ENCODE measurements at regions not wholly inside any gene's neighbourhood (a gene's known extent, or its start where the extent isn't known, plus 50 kb on each side); places are given as distances from the start of the nearest gene placed in this dataset.

DNA sequence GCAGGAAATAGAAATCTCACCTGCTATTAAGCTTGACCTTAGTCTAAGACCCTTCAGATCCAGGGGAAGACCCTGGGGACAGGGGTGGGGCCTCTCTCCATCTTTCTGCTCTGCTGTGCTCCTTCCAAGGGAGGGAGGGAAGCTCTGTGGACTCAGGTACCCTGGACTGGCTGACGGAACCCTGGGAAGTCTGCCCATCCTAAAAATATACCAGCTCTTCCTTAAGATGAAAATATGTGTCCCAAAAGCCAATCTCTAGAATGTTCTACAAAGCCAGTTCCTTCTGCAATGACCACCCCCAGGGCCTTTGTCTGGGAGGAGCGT lies 73.7 kb downstream of the RTL6 start:
- no peak for DNase-seq (ENCODE audit: extremely low read depth, low read depth)

GRCh38 chr22:44423556-44424358 lies 74.3 kb downstream of the RTL6 start:
- no peak for DNase-seq (ENCODE audit: extremely low read depth, low read depth)

DNA sequence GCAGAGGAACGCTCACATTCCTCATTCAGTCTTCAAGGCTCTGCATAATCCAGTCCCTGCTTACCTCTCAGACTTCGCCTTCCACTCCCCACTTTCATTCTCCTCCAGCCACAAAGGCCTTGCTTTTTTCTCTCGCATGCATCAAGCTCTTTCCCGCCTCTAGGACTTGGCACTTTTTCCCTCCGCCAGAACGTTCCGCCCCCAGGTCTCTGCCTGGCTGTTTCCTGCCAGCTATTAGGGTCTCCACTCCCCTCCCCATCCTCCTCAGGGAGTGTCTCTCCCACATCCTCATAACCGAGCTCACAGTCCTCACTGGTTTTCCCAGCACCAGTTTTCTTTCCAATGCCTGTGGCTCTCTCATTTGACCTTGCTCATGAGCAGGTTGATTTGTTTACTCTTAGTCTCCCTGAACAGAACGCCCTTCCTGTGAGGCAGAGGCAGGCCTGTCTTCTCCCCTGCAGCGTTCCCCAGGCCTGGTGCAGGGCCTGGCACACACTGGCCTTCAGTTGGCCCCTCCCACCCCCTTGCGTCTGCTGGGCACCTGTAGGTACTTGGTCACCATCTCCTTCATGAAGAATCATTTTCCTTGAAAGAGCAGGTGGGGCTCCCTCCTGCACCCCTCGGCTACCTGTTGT lies 75.2 kb downstream of the RTL6 start:
- DNase-seq (ENCODE audit: extremely low read depth, low read depth): no peak

DNA sequence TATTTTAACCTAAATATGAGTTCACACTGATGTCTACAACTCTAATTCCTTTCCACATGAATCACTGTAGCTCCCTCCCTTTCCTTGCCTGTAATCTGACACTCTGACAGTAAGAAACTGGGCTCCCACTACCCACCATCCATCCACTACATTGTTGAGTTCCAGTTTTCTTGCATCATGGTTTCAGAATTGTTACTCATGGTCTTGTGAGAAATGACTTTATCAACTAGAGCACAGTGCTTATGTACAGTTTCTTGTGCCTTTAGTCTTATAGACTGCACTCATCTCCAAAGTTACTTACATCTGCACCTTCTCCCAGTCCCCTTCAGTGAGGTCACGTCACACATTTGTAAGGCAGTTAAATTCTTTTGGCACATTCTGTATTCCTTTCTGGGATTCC lies 78.6 kb downstream of the RTL6 start:
- DNase-seq (ENCODE audit: extremely low read depth, low read depth): no peak

DNA sequence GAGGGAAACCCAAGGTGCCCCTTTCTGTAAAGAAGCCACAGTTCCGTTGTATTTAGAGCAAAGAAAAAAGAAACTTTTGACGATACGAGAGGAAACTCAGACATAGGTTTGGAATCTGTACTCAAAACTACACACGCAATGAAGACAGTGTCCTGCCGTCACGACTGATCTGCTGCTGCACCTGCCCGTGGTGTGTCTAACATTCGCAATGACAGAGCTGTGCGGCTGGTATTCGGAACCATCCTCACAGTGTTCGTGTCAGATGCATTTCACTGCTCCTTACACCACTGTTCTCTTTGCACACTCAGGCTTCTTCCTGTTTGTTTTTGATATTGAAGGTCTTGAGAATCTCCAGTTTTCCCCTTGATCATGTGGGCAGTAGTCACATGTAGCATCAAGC lies 84.8 kb downstream of the RTL6 start:
- no peak for DNase-seq (ENCODE audit: extremely low read depth, low read depth)

- no peak for DNase-seq (ENCODE audit: extremely low read depth, low read depth)
Measured at GRCh38 chr22:44412136-44412731, 85.8 kb downstream of the RTL6 start.

DNA sequence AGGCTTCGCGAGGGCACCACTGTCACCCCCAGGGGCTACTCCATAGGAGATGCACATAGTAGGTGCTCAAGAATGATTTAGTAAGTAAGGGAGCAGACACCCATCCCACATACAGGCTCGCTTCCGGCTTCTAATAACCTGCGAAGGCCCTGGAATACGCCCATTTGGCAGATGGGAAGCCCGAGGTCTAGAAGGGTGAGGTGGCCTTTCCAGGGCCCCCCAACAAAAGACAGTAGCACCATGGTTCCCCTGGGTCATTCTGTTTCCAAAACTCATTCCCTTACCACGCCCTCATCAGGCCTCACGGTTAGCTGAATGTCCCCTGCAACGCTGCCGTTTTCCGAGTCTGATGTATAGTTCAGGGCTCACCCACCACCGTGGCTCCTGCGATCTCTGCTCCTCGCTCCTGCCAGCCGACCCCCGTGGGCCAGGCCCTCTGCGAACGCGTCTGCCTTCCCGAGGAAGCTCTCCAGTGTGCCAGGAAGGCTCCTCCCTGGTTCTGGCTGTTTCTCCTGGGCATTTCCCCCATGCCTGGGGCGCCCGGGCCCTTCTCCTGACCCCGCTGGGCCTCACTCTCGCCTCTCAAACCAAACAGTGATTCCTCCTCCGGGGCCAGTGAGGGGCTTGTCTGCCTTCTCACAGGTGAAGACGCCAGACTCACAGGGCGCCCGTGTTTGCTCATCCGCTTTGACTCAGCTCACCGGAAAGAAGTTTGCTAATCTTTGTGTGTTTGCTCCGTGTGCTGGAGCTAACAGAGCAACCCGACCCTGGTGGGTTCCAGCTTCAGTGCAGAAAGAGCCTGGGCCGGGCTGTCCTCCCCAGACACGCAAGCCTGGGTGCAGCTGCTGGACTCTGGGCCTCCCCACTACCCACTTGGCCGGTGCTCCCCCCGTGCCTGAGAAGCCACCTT lies 86.6 kb downstream of the RTL6 start:
- no peak for DNase-seq (ENCODE audit: extremely low read depth, low read depth)

DNA sequence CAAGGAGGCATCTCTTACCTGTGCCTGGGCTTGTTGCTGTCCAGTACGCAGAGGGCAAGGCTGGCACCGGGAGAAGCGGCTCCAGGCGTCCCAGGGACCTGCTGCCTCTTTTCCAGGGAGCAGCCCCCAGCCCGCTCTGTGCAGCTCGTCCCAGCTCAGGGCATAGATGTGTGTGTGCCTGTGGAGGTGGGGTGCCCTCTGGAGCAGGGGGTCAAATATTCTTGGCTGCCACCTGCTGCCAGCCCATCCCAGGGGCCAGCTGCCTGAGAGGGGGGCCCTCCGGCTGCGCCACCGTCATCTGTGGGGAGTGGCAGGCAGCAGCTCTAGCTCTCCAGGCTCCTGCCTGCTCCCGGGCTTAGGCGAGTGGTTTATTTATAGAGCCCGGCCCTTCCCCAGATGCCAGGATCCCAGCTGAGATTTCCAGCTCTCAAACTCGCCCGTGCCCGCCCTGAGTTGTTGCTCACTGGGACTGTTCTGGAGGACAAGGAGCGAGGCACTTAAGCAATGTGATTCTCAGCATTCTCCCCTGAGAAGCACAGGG lies 87.5 kb downstream of the RTL6 start:
- no peak for DNase-seq (ENCODE audit: extremely low read depth, low read depth)

- no peak for DNase-seq (ENCODE audit: extremely low read depth, low read depth)
Measured at GRCh38 chr22:44409974-44410316, 88.1 kb downstream of the RTL6 start.

- DNase-seq (ENCODE audit: extremely low read depth, low read depth): no peak
Measured at GRCh38 chr22:44409211-44409973, 88.6 kb downstream of the RTL6 start.

GRCh38 chr22:44408829-44409192 lies 89.2 kb downstream of the RTL6 start:
- no peak for DNase-seq (ENCODE audit: extremely low read depth, low read depth)

- no peak for DNase-seq (ENCODE audit: extremely low read depth, low read depth)
Measured at GRCh38 chr22:44407987-44408828, 89.8 kb downstream of the RTL6 start.

DNA sequence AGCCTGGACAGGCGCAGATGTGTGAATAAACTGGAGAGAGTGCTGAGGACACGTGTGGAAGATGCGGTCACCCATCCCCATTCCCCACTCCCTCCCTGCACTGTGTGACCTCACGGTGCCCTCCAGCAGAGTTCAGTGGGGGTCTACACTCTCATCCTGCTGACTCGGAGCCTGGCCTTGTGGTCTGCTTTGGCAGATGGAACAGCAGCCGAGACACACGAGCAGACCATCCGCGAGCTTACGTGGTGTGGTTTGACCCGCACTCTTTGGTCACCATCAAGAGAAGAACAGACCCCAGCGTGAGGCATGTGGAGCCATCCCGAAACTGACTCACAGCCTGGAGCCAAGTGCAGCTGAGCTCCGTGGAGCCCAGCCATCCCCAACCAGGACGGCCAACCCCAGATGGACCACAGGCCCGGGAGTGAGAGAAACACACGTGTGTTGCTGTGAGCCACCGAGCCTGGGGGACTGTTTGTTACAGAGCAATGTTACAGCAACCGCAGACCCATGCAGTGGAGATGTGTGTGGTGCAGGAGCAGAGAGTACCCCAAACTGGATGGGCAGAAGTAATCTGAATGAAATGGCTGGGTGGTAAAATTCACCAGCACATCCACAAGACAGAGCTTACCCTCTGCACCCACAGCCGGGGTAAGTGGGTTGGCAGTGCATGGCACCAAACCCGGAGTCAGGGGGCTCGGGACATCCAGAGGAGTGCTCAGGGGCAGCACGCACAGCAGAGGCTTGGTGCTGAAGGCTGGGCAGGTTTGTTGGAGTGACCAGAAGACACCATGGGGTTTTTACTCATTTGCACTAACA lies 90.7 kb downstream of the RTL6 start:
- DNase-seq (ENCODE audit: extremely low read depth, low read depth): no peak

DNA sequence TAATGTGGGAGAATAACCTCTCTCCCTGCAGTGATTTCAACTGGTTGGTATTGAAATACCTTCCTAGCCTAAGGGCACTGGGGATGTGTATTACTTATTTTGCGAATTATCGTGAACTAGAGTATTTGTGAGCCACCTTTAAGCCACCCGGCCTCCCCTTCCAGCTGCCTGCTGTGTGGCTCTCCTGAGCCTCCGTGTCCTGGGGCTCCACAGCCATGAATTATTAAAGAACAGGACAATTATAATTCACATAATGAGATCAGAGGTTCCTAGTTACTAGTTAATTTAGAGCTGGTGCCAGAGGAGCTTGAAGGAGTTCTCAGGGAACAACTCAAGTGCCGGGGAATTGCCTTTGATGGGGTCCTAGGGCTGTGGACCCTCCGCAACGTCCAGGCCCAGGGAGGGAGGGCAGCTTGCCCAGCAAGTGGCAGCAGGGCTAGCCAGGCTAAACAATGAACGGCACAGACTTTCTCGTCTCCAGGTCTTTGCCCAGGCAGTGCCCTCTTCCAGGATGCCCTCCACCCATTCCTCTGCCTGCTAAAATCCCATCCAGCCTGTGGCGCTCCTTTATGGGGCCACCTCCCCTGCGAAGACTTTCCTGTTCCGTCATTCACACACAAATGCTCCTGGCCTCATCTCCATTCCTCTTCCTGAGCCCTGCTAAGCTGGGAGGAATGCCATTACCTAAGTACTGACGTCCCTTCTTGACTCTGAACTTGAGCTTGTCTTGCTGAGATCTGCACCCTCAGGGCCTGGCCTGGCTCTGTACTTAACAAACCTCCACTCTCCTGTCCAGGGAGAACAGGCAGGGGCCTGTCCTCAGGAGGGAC lies 91.5 kb downstream of the RTL6 start:
- DNase-seq (ENCODE audit: extremely low read depth, low read depth): no peak

DNA sequence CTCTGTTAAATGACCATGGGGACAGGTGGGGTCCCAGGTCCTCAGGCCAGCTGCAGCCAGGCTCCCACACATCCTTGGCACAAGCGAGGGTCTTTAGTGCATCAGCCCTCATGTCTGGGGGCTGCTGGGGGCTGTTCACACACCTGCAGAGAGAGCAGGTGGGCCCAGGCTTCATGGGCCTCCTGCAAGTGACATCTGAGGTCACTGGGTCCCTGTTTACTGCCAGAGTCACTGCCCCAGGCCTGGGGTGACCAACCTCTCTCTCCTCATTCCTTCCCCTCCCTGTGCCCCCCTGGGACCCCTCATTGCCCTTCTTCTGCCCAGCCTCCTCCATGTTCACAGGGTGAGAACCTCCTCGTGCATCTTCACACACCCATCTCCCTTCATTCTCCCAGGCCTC lies 92.4 kb downstream of the RTL6 start:
- DNase-seq (ENCODE audit: extremely low read depth, low read depth): no peak

DNA sequence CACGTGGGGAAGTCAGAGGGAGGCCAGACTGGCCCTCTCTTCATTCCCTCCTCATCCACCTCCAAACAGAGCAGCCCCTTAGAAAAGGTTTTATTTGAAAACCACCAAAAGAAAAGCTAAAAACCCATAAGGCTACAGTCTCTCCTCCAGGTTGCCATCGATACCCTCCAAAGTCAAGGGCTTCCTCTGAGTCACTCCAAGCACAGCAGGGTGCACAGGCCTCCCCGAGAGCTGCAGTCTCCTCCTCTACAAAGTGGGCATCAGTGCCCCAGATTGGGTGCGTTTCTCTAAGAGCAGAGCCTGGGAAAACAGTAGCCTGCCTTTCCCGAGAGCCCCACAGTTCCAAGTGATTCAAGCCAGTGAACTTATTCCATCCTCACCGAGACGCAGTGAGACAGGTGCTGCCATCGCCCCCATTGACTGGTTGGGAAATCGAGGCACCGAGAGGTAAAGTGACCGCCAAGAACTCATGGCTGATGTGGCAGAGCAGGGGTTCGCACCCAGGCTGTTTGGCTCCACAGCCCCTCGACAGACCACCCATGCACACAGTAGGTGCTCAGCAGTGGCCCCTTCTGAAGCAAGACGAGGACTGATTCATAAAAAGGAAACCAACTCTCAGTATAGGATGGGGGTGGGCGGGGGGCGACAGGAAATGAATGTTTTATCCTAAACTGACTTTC lies 91.7 kb upstream of the SHISAL1 start:
- DNase-seq (ENCODE audit: extremely low read depth, low read depth): no peak
